H9 (cell line): ENCODE measurements at regions not wholly inside any gene's neighbourhood (a gene's known extent, or its start where the extent isn't known, plus 50 kb on each side); places are given as distances from the start of the nearest gene placed in this dataset.

Source experiments
- DNase-seq: peaks from one replicate; pipeline ENCODE4 v3.0.0-alpha.2; 2017
- H2AFZ ChIP-seq: one replicate; pipeline ENCODE4 v1.6.1; 2013; ENCODE audit warnings: mild to moderate bottlenecking, low read length, control low read depth, moderate library complexity
- H2AK5ac ChIP-seq: 2 replicates; pipeline ENCODE4 v1.6.1; 2013; ENCODE audit warnings: low read length, control low read depth, mixed read lengths; ENCODE audit not compliant: insufficient read length
- H2BK120ac ChIP-seq: one replicate; pipeline ENCODE4 v1.6.1; 2013; ENCODE audit warnings: low read depth, mild to moderate bottlenecking, low read length, control low read depth, inconsistent platforms; ENCODE audit not compliant: poor library complexity, severe bottlenecking
- H2BK12ac ChIP-seq: 2 replicates; pipeline ENCODE4 v1.6.1; 2013; ENCODE audit warnings: low read length, control low read depth, mixed read lengths, low read depth; ENCODE audit not compliant: insufficient read length
- H2BK15ac ChIP-seq: 2 replicates; pipeline ENCODE4 v1.6.1; 2013; ENCODE audit warnings: low read depth, low read length, control low read depth
- H2BK20ac ChIP-seq: one replicate; pipeline ENCODE4 v1.6.1; 2013; ENCODE audit warnings: low read depth, mild to moderate bottlenecking, low read length, control low read depth, inconsistent platforms; ENCODE audit not compliant: poor library complexity, severe bottlenecking
- H2BK5ac ChIP-seq: 2 replicates; pipeline ENCODE4 v1.6.1; 2013; ENCODE audit warnings: low read length, control low read depth, mixed read lengths; ENCODE audit not compliant: insufficient read length
- H3K14ac ChIP-seq: 2 replicates; pipeline ENCODE4 v1.6.1; 2013; ENCODE audit warnings: low read length, control low read depth; ENCODE audit not compliant: insufficient read depth
- H3K18ac ChIP-seq: 2 replicates; pipeline ENCODE4 v1.6.1; 2013; ENCODE audit warnings: low read depth, mild to moderate bottlenecking, mixed read lengths, low read length, control low read depth; ENCODE audit not compliant: insufficient read length
- H3K23ac ChIP-seq: 2 replicates; pipeline ENCODE4 v1.6.1; 2013; ENCODE audit warnings: low read length, control low read depth, mixed read lengths, low read depth; ENCODE audit not compliant: insufficient read length
- H3K23me2 ChIP-seq: 2 replicates; pipeline ENCODE4 v1.6.1; 2013; ENCODE audit warnings: low read depth, mild to moderate bottlenecking, mixed read lengths, low read length, control low read depth; ENCODE audit not compliant: insufficient read length, poor library complexity, severe bottlenecking
- H3K27ac ChIP-seq: 2 replicates; pipeline ENCODE4 v1.5.1; 2013; ENCODE audit warnings: low read length, control low read depth, mixed read lengths, low read depth; ENCODE audit not compliant: insufficient read length
- H3K27me3 ChIP-seq: 2 replicates; pipeline ENCODE4 v1.6.1; 2013; ENCODE audit warnings: low read length, control low read depth, inconsistent platforms; ENCODE audit not compliant: insufficient read depth
- H3K4ac ChIP-seq: 2 replicates; pipeline ENCODE4 v1.6.1; 2013; ENCODE audit warnings: low read depth, mild to moderate bottlenecking, control low read depth, inconsistent platforms, low read length, moderate library complexity
- H3K4me1 ChIP-seq: 2 replicates; pipeline ENCODE4 v1.6.1; 2013; ENCODE audit warnings: low read length, control low read depth, inconsistent platforms; ENCODE audit not compliant: insufficient read depth
- H3K4me2 ChIP-seq: 2 replicates; pipeline ENCODE4 v1.6.1; 2013; ENCODE audit warnings: low read length, control low read depth, mixed read lengths; ENCODE audit not compliant: insufficient read length, insufficient read depth
- H3K56ac ChIP-seq: 2 replicates; pipeline ENCODE4 v1.6.1; 2013; ENCODE audit warnings: low read depth, mild to moderate bottlenecking, mixed read lengths, low read length, control low read depth; ENCODE audit not compliant: insufficient read length
- H3K79me1 ChIP-seq: 2 replicates; pipeline ENCODE4 v1.6.1; 2013; ENCODE audit warnings: low read depth, mild to moderate bottlenecking, moderate library complexity, low read length, control low read depth, inconsistent platforms; ENCODE audit not compliant: insufficient read depth, poor library complexity, severe bottlenecking
- H3K79me2 ChIP-seq: 2 replicates; pipeline ENCODE4 v1.6.1; 2013; ENCODE audit warnings: low read length, control low read depth, inconsistent platforms; ENCODE audit not compliant: insufficient read depth
- H3K9ac ChIP-seq: 2 replicates; pipeline ENCODE4 v1.6.1; 2013; ENCODE audit warnings: low read length, control low read depth, mixed read lengths; ENCODE audit not compliant: insufficient read length; ENCODE audit errors: extremely low read depth
- H3K9me3 ChIP-seq: one replicate; pipeline ENCODE4 v1.6.1; 2013; ENCODE audit warnings: low read depth, low read length, inconsistent platforms; ENCODE audit not compliant: control insufficient read depth
- H3T11ph ChIP-seq: one replicate; pipeline ENCODE4 v1.6.1; 2013; ENCODE audit warnings: mild to moderate bottlenecking, low read length, control low read depth, inconsistent platforms
- H4K20me1 ChIP-seq: one replicate; pipeline ENCODE4 v1.6.1; 2013; ENCODE audit not compliant: control insufficient read depth, insufficient read length, insufficient read depth
- H4K5ac ChIP-seq: 2 replicates; pipeline ENCODE4 v1.6.1; 2013; ENCODE audit warnings: low read depth, mild to moderate bottlenecking, mixed read lengths, low read length, control low read depth; ENCODE audit not compliant: insufficient read length
- H4K8ac ChIP-seq: replicated peaks from 2 replicates; pipeline ENCODE4 v1.6.1; 2013; ENCODE audit warnings: low read length, control low read depth, mixed read lengths, low read depth; ENCODE audit not compliant: insufficient read length
- H4K91ac ChIP-seq: 2 replicates; pipeline ENCODE4 v1.6.1; 2013; ENCODE audit warnings: low read depth, mild to moderate bottlenecking, moderate library complexity, mixed read lengths, low read length, control low read depth; ENCODE audit not compliant: insufficient read length
- H3K27ac Mint-ChIP-seq, 3 experiments: 2 replicates in 2 of 3; 3 replicates in 1 of 3; pipeline ENCODE4 v1.8.0; 2020 to 2021; ENCODE audit warnings: mixed read lengths in 3 of 3, mild to moderate bottlenecking in 1 of 3, moderate library complexity in 1 of 3
- H3K27me3 Mint-ChIP-seq: 2 replicates; pipeline ENCODE4 v1.8.0; 2021; ENCODE audit warnings: low read depth, mild to moderate bottlenecking, moderate library complexity, mixed read lengths
- H3K36me3 Mint-ChIP-seq, 3 experiments: 2 replicates in 2 of 3; 3 replicates in 1 of 3; pipeline ENCODE4 v1.8.0; 2020 to 2021; ENCODE audit warnings: low read depth in 3 of 3, mixed read lengths in 3 of 3; ENCODE audit not compliant: insufficient read depth in 1 of 3
- H3K4me1 Mint-ChIP-seq, 2 experiments: 2 replicates each; pipeline ENCODE4 v1.8.0; 2020; ENCODE audit warnings: mixed read lengths in 2 of 2
- H3K4me3 Mint-ChIP-seq, 2 experiments: 2 replicates in 1 of 2; 3 replicates in 1 of 2; pipeline ENCODE4 v1.8.0; 2020 to 2021; ENCODE audit warnings: mild to moderate bottlenecking in 2 of 2, mixed read lengths in 2 of 2, moderate library complexity in 1 of 2
- H3K9me3 Mint-ChIP-seq, 2 experiments: 2 replicates in 1 of 2; 3 replicates in 1 of 2; pipeline ENCODE4 v1.8.0; 2020; ENCODE audit warnings: mild to moderate bottlenecking in 2 of 2, mixed read lengths in 2 of 2, moderate library complexity in 1 of 2
- WGBS: extraction: QIAGEN DNeasy Blood & Tissue Kit; methylation state at CpG from one replicate; pipeline ENCODE4 v1.1.7; 2013; ENCODE audit warnings: missing lambda C conversion rate, low lambda C conversion rate, mixed read lengths; ENCODE audit not compliant: insufficient read length; ENCODE audit errors: extremely low coverage; 5-methylcytosine and 5-hydroxymethylcytosine counted together
- TF ChIP-seq, protein P1 (sequence below): fragments of 200-600 bp; sonication (generic); conservative IDR thresholded peaks from 3 replicates; pipeline ENCODE4 v1.8.0; 2021; ENCODE audit warnings: antibody characterized with exemption, mild to moderate bottlenecking

DNA sequence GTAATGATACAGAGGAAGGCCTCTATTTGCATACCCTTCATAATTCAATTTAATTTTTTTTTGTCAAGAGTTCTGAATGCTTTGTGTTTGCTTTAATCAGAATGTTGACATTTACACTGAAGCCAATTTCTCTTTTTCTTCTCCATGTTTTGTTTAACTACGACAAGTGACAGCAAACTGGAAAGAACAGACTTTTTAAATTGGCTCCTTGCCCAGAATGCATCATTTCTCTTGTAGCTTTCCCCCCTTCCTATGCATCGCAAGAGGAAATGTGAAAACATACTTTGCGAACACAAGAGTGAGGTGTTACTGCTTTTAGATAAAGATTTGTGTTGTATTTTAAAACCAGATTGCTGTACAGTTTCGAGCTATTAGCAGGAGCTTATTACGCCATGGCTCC, 955.2 kb upstream of the CELF4 start:
- Mint-ChIP-seq H3K4me3 (no peak overlapping the region), H3K4me1 (peaks cover 14 to 15% of the 10 kb centered on the region in 2 experiments), H3K27ac (no peak overlapping the region), H3K27me3 (no peaks in the 10 kb centered on the region), H3K36me3 (no peaks in the 10 kb centered on the region), H3K9me3 (peaks cover 0 to 5% of the 10 kb centered on the region in 2 experiments; a peak in 1 of 5 replicates)
- Histone ChIP-seq H3K56ac (no peak overlapping the region), H3K27me3 (no peaks in the 10 kb centered on the region), H3K4ac (no peak overlapping the region), H2BK120ac (no peak overlapping the region), H3K18ac (no peak overlapping the region), H3K14ac (no peak overlapping the region), H4K20me1 (no peaks in the 10 kb centered on the region), H3K23me2 (no peaks in the 10 kb centered on the region), H3K4me2 (no peak overlapping the region), H2AFZ (no peak overlapping the region), H4K5ac (no peak overlapping the region), H2BK5ac (no peak overlapping the region), H3K23ac (no peak overlapping the region), H2AK5ac (no peak overlapping the region), H2BK12ac (no peak overlapping the region), H3K4me1 (no peaks in the 10 kb centered on the region; the same call in 1 of the 2 replicates), H3K9ac (no peak overlapping the region), H3K9me3 (no peaks in the 10 kb centered on the region), H3K79me2 (no peaks in the 10 kb centered on the region), H3T11ph (no peak overlapping the region), H3K79me1 (no peaks in the 10 kb centered on the region), H4K8ac (no peak overlapping the region), H2BK20ac (no peak overlapping the region), H4K91ac (no peak overlapping the region), H2BK15ac (no peak overlapping the region), H3K27ac (no peak overlapping the region)
- WGBS, result no CpG with 5 or more reads among the region's 5 CpGs
- TF ChIP-seq, protein P1, sequence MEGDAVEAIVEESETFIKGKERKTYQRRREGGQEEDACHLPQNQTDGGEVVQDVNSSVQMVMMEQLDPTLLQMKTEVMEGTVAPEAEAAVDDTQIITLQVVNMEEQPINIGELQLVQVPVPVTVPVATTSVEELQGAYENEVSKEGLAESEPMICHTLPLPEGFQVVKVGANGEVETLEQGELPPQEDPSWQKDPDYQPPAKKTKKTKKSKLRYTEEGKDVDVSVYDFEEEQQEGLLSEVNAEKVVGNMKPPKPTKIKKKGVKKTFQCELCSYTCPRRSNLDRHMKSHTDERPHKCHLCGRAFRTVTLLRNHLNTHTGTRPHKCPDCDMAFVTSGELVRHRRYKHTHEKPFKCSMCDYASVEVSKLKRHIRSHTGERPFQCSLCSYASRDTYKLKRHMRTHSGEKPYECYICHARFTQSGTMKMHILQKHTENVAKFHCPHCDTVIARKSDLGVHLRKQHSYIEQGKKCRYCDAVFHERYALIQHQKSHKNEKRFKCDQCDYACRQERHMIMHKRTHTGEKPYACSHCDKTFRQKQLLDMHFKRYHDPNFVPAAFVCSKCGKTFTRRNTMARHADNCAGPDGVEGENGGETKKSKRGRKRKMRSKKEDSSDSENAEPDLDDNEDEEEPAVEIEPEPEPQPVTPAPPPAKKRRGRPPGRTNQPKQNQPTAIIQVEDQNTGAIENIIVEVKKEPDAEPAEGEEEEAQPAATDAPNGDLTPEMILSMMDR, result no peak
- no peak for DNase-seq
